ENCODE measurements at regions not wholly inside any gene's neighbourhood (a gene's known extent, or its start where the extent isn't known, plus 50 kb on each side); places are given as distances from the start of the nearest gene placed in this dataset.

GRCh38 chr18:68532328-68532885 lies 182.5 kb downstream of the TMX3 start:
- DNase-seq (ENCODE audit: insufficient read length, low spot score), result no peak
- peak; percentile 99 for FAIRE-seq
- no peak for TF ChIP-seq CTCF (IDR thresholded peaks at IDR 0.05; ENCODE audit: insufficient read depth, missing control alignments)

- FAIRE-seq (no peak), DNase-seq (ENCODE audit: insufficient read length, low spot score) (no peak)
- TF ChIP-seq CTCF (IDR thresholded peaks at IDR 0.05; ENCODE audit: insufficient read depth, missing control alignments), result no peak
Observed at GRCh38 chr18:68525091-68525490, 189.8 kb downstream of the TMX3 start.

- no peak for FAIRE-seq
- no peak for TF ChIP-seq CTCF (IDR thresholded peaks at IDR 0.05; ENCODE audit: insufficient read depth, missing control alignments)
- DNase-seq (ENCODE audit: insufficient read length, low spot score), result no peak
Observed at GRCh38 chr18:68520406-68521075, 194.4 kb downstream of the TMX3 start.

GRCh38 chr18:68519336-68519735 lies 195.6 kb downstream of the TMX3 start:
- DNase-seq (ENCODE audit: insufficient read length, low spot score), result no peak
- TF ChIP-seq CTCF (IDR thresholded peaks at IDR 0.05; ENCODE audit: insufficient read depth, missing control alignments), result no peak
- FAIRE-seq, result no peak

GRCh38 chr18:68509902-68510301 lies 205.0 kb downstream of the TMX3 start:
- DNase-seq (ENCODE audit: insufficient read length, low spot score) (no peak), FAIRE-seq (no peak)
- TF ChIP-seq CTCF (IDR thresholded peaks at IDR 0.05; ENCODE audit: insufficient read depth, missing control alignments), result no peak

- TF ChIP-seq CTCF (IDR thresholded peaks at IDR 0.05; ENCODE audit: insufficient read depth, missing control alignments), result no peak
- FAIRE-seq, result peak; percentile 92
Observed at GRCh38 chr18:68507781-68508180, 207.1 kb downstream of the TMX3 start.

GRCh38 chr18:68505178-68505574 lies 209.7 kb downstream of the TMX3 start:
- DNase-seq (ENCODE audit: insufficient read length, low spot score) (no peak), FAIRE-seq (peak; percentile 99)
- no peak for TF ChIP-seq CTCF (IDR thresholded peaks at IDR 0.05; ENCODE audit: insufficient read depth, missing control alignments)

More at GRCh38 chr18:68507781-68508180, 207.1 kb downstream of the TMX3 start:
- DNase-seq (ENCODE audit: insufficient read length, low spot score), result no peak

All from D721Med (cell line).